M059J (cell line): ENCODE measurements at regions not wholly inside any gene's neighbourhood (a gene's known extent, or its start where the extent isn't known, plus 50 kb on each side); places are given as distances from the start of the nearest gene placed in this dataset.

Experiments
- DNase-seq: peaks from one replicate; pipeline ENCODE4 v3.0.0-alpha.2; 2012; ENCODE audit warnings: low read depth

GRCh38 chr4:20403846-20404245 is 152.1 kb downstream of the SLIT2 start:
- no peak for DNase-seq

GRCh38 chr4:20408611-20409010 is 156.9 kb downstream of the SLIT2 start:
- peak; percentile 76 for DNase-seq

- no peak for DNase-seq
Observed at GRCh38 chr4:20412072-20412471, 160.4 kb downstream of the SLIT2 start.

- DNase-seq, result no peak
Observed at GRCh38 chr4:20416800-20417199, 165.1 kb downstream of the SLIT2 start.

- peak; percentile 75 for DNase-seq
Observed at GRCh38 chr4:20418861-20419451, 167.3 kb downstream of the SLIT2 start.

- no peak for DNase-seq
Observed at GRCh38 chr4:20420916-20421602, 169.4 kb downstream of the SLIT2 start.

GRCh38 chr4:20421603-20421985 is 169.9 kb downstream of the SLIT2 start:
- DNase-seq, result no peak

GRCh38 chr4:20422398-20422797 is 170.7 kb downstream of the SLIT2 start:
- peak; percentile 60 for DNase-seq

GRCh38 chr4:20423420-20423819 is 171.7 kb downstream of the SLIT2 start:
- DNase-seq, result no peak

GRCh38 chr4:20426028-20426427 is 174.3 kb downstream of the SLIT2 start:
- DNase-seq, result no peak

- DNase-seq, result peak; percentile 29
Observed at GRCh38 chr4:20428436-20429160, 176.9 kb downstream of the SLIT2 start.

GRCh38 chr4:20430259-20430941 is 178.7 kb downstream of the SLIT2 start:
- peak; percentile 25 for DNase-seq

- peak; percentile 34 for DNase-seq
Observed at GRCh38 chr4:20431543-20431951, 179.8 kb downstream of the SLIT2 start.

- DNase-seq, result peak; percentile 40
Observed at GRCh38 chr4:20432088-20432487, 180.4 kb downstream of the SLIT2 start.

- DNase-seq, result no peak
Observed at GRCh38 chr4:20433097-20433705, 181.5 kb downstream of the SLIT2 start.

GRCh38 chr4:20440170-20440569 is 188.5 kb downstream of the SLIT2 start:
- DNase-seq, result no peak

GRCh38 chr4:20443015-20443805 is 191.5 kb downstream of the SLIT2 start:
- peak; percentile 10 for DNase-seq

- no peak for DNase-seq
Observed at GRCh38 chr4:20444599-20445337, 193.1 kb downstream of the SLIT2 start.

- DNase-seq, result no peak
Observed at GRCh38 chr4:20445933-20446723, 194.4 kb downstream of the SLIT2 start.

- DNase-seq, result no peak
Observed at GRCh38 chr4:20447103-20447502, 195.4 kb downstream of the SLIT2 start.
